GM23248 (cell line): ENCODE measurements at regions not wholly inside any gene's neighbourhood (a gene's known extent, or its start where the extent isn't known, plus 50 kb on each side); places are given as distances from the start of the nearest gene placed in this dataset. TPM values are rescaled to one million over a fixed set of nuclear protein-coding genes. Genes with fewer than 3 reads are reported as not detected.
"Not testable (repeated sequence)": the region's sequence is repeated elsewhere in the genome, so short reads cannot be mapped to it uniquely, and the experiment has no call there.

Source experiments
- DNase-seq: peaks from one replicate; pipeline ENCODE4 v3.0.0-alpha.2; 2015
- H2AFZ ChIP-seq: fragments of 200-600 bp; sonication (generic); 2 replicates; pipeline ENCODE4 v1.6.1; 2016; ENCODE audit warnings: antibody characterized with exemption
- H3F3A ChIP-seq: fragments of 200-600 bp; sonication (generic); 2 replicates; pipeline ENCODE4 v1.6.1; 2016; ENCODE audit warnings: mild to moderate bottlenecking, antibody characterized with exemption, mixed run types; ENCODE audit not compliant: insufficient read depth
- H3K27ac ChIP-seq: fragments of 200-600 bp; sonication (generic); 2 replicates; pipeline ENCODE4 v1.5.1; 2016; ENCODE audit warnings: mild to moderate bottlenecking
- H3K27me3 ChIP-seq: fragments of 200-600 bp; sonication (generic); replicated peaks from 2 replicates; pipeline ENCODE4 v1.6.1; 2016; ENCODE audit warnings: mild to moderate bottlenecking; ENCODE audit not compliant: insufficient read depth
- H3K36me3 ChIP-seq: fragments of 200-600 bp; sonication (generic); 2 replicates; pipeline ENCODE4 v1.6.1; 2016; ENCODE audit warnings: low read depth, mild to moderate bottlenecking
- H3K4me1 ChIP-seq: fragments of 200-600 bp; sonication (generic); 2 replicates; pipeline ENCODE4 v1.6.1; 2016; ENCODE audit warnings: mild to moderate bottlenecking; ENCODE audit not compliant: insufficient read depth
- H3K4me2 ChIP-seq: fragments of 200-600 bp; sonication (generic); one replicate; pipeline ENCODE4 v1.6.1; 2016; ENCODE audit warnings: mild to moderate bottlenecking; ENCODE audit not compliant: unreplicated experiment
- H3K4me3 ChIP-seq: fragments of 200-600 bp; sonication (generic); 2 replicates; pipeline ENCODE4 v1.5.1; 2016; ENCODE audit warnings: mild to moderate bottlenecking
- H3K79me2 ChIP-seq: fragments of 200-600 bp; sonication (generic); 2 replicates; pipeline ENCODE4 v1.6.1; 2016; ENCODE audit warnings: mild to moderate bottlenecking; ENCODE audit not compliant: insufficient read depth
- H3K9ac ChIP-seq: fragments of 200-600 bp; sonication (generic); 2 replicates; pipeline ENCODE4 v1.6.1; 2016; ENCODE audit warnings: mild to moderate bottlenecking
- H3K9me2 ChIP-seq: fragments of 200-600 bp; sonication (generic); 2 replicates; pipeline ENCODE4 v1.6.1; 2016; ENCODE audit warnings: mixed run types, mild to moderate bottlenecking, moderate library complexity; ENCODE audit not compliant: insufficient read depth
- H3K9me3 ChIP-seq: fragments of 200-600 bp; sonication (generic); one replicate; pipeline ENCODE4 v1.6.1; 2017; ENCODE audit warnings: low read depth
- H4K20me1 ChIP-seq: fragments of 200-600 bp; sonication (generic); 2 replicates; pipeline ENCODE4 v1.6.0; 2016; ENCODE audit not compliant: insufficient read depth
- EZH2 ChIP-seq: fragments of 200-600 bp; sonication (generic); IDR thresholded peaks from 2 replicates; pipeline ENCODE4 v1.6.1; 2018; ENCODE audit warnings: antibody characterized with exemption, mild to moderate bottlenecking; ENCODE audit not compliant: insufficient read depth, poor library complexity, severe bottlenecking
- EZH2phosphoT487 ChIP-seq: fragments of 200-600 bp; sonication (generic); IDR thresholded peaks from 2 replicates; pipeline ENCODE4 v1.6.1; 2018; ENCODE audit warnings: antibody characterized with exemption, moderate library complexity, mild to moderate bottlenecking, low read depth; ENCODE audit not compliant: insufficient read depth
- WGBS, 2 experiments: methylation state at CpG; one replicate each; pipeline ENCODE4 v1.1.6; 2015 to 2017; ENCODE audit warnings: low lambda C conversion rate in 2 of 2, low coverage in 1 of 2; ENCODE audit errors: missing lambda C conversion rate in 2 of 2; 5-methylcytosine and 5-hydroxymethylcytosine counted together
- in situ Hi-C: fragments of 300-500 bp; cut with MboI; formaldehyde crosslinking; loops from 2 replicates; pipeline ENCODE4 v1.15.0; 2020
- small RNA-seq: library from RNA; depleted of rRNA; stranded (forward); fragments of <200 nt; gene quantifications from one replicate; pipeline ENCODE3, GENCODE V24; 2014; ENCODE audit warnings: low read depth, low replicate concordance

DNA sequence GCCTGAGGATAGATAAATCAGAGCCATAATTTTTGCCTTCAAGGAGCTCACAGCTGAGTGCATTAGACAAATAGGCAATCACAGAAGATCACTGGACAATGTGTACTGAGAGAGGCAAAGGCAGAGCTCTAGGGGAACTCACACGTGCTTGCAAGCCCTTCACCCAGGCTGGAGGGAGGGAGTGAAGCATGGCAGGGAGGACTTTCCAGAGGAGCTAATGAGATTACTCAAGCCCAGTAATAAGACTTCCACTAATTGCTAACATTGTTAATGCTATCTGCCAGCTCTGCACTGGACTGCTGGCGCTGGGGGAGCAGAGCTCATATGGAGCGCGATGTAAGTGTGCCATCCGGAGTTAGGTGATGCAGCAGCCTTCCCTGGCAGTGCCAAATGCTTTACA lies 408.4 kb downstream of the NTRK2 start:
- no peak for DNase-seq
- Histone ChIP-seq H3K9me3 (no peaks in the 10 kb centered on the region), H3K27ac (no peak overlapping the region), H3K4me2 (no peak overlapping the region), H4K20me1 (no peaks in the 10 kb centered on the region), H3K4me1 (no peaks in the 10 kb centered on the region), H2AFZ (no peak overlapping the region), H3K36me3 (no peaks in the 10 kb centered on the region), H3K4me3 (no peak overlapping the region), H3F3A (no peaks in the 10 kb centered on the region), H3K27me3 (no peaks in the 10 kb centered on the region), H3K79me2 (no peaks in the 10 kb centered on the region), H3K9ac (no peak overlapping the region), H3K9me2 (no peaks in the 10 kb centered on the region)
- TF ChIP-seq EZH2phosphoT487 = no peak
- TF ChIP-seq EZH2 = no peak
- 38% methylated on average over 5 of the region's 5 CpGs for WGBS, 2 experiments
- in situ Hi-C loops = no loop called here

DNA sequence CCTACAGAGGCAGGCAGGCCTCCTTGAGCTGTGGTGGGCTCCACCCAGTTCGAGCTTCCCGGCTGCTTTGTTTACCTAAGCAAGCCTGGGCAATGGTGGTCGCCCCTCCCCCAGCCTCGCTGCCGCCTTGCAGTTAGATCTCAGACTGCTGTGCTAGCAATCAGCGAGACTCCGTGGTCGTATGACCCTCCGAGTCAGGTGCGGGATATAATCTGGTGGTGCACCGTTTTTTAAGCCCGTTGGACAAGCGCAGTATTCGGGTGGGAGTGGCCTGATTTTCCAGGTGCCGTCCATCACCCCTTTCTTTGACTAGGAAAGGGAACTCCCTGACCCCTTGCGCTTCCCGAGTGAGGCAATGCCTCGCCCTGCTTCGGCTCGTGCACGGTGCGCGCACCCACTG lies 407.6 kb downstream of the NTRK2 start:
- H3K27me3 ChIP-seq, H2AFZ ChIP-seq, H3K79me2 ChIP-seq, H3K36me3 ChIP-seq, H3K4me2 ChIP-seq, in situ Hi-C loops, H3K9ac ChIP-seq, H3K27ac ChIP-seq, H3K4me3 ChIP-seq, H3K9me3 ChIP-seq, H3F3A ChIP-seq, H4K20me1 ChIP-seq, DNase-seq, H3K4me1 ChIP-seq, H3K9me2 ChIP-seq: not testable (repeated sequence)
- 68 to 71% methylated on average over 14 to 17 of the region's 23 CpGs for WGBS, 2 experiments

Small RNA genes lying in the stretch of these regions (small RNA-seq; reads per million reads assigned to genes)
- not detected for gene UBE2V1P10
